IMR-90 (cell line): ENCODE measurements at regions not wholly inside any gene's neighbourhood (a gene's known extent, or its start where the extent isn't known, plus 50 kb on each side); places are given as distances from the start of the nearest gene placed in this dataset.

ENCODE experiments used
- ATAC-seq: fragments of 200-7000 bp; cut with Tn5 transposase; 2 replicates; pipeline ENCODE4 v1.9.1; 2020; ENCODE audit warnings: low read depth, mild to moderate bottlenecking, moderate library complexity
- BruUV-seq: library from RNA; stranded (reverse); fragments of 400-500 nt; replicated peaks from 2 replicates; lab custom pipeline; 2021; lab: Mats Ljungman, UMichigan
- CTCF ChIA-PET: fragments of 300-600 bp; formaldehyde crosslinking; extraction: SDS; loops from one replicate; lab custom pipeline; 2021; ENCODE audit warnings: antibody characterized with exemption; lab: Yijun Ruan, JAX
- POLR2A ChIA-PET: fragments of 300-600 bp; sonication (Branson Sonifier 250); formaldehyde crosslinking; loops from one replicate; lab custom pipeline; 2022; ENCODE audit warnings: antibody characterized with exemption; ENCODE audit not compliant: unreplicated experiment; lab: Charles Lee
- DNase-seq: peaks from one replicate; pipeline ENCODE4 v3.0.0; 2013
- H2AFZ ChIP-seq: replicated peaks from 2 replicates; pipeline ENCODE3; 2013; ENCODE audit warnings: low read length, mild to moderate bottlenecking; ENCODE audit not compliant: poor library complexity
- H2AK5ac ChIP-seq: 2 replicates; pipeline ENCODE4 v1.6.1; 2013; ENCODE audit warnings: low read depth, low read length, inconsistent platforms
- H2AK9ac ChIP-seq: replicated peaks from 2 replicates; pipeline ENCODE3; 2013; ENCODE audit warnings: mild to moderate bottlenecking, low read depth, low read length, moderate library complexity; ENCODE audit not compliant: poor library complexity
- H2BK120ac ChIP-seq: 2 replicates; pipeline ENCODE4 v1.6.1; 2013; ENCODE audit warnings: low read depth, low read length, inconsistent platforms
- H2BK15ac ChIP-seq: 3 replicates; pipeline ENCODE4 v1.6.1; 2013; ENCODE audit warnings: low read depth, low read length, inconsistent platforms
- H2BK20ac ChIP-seq: 2 replicates; pipeline ENCODE4 v1.6.1; 2013; ENCODE audit warnings: low read depth, mild to moderate bottlenecking, inconsistent platforms, low read length, moderate library complexity
- H2BK5ac ChIP-seq: 2 replicates; pipeline ENCODE4 v1.6.1; 2013; ENCODE audit warnings: mild to moderate bottlenecking, low read depth, low read length, inconsistent platforms; ENCODE audit not compliant: poor library complexity, severe bottlenecking
- H3K14ac ChIP-seq: replicated peaks from 2 replicates; pipeline ENCODE4 v1.6.1; 2013; ENCODE audit warnings: low read depth, low read length, inconsistent platforms
- H3K18ac ChIP-seq: 2 replicates; pipeline ENCODE4 v1.6.1; 2013; ENCODE audit warnings: low read depth, low read length, control low read depth
- H3K23ac ChIP-seq: 2 replicates; pipeline ENCODE4 v1.6.1; 2013; ENCODE audit warnings: low read depth, low read length, inconsistent platforms
- H3K27ac ChIP-seq: 2 replicates; pipeline ENCODE4 v1.5.1; 2013; ENCODE audit warnings: mild to moderate bottlenecking, control low read depth, low read length; ENCODE audit not compliant: insufficient read depth
- H3K27me3 ChIP-seq: 2 replicates; pipeline ENCODE4 v1.6.1; 2013; ENCODE audit warnings: low read length; ENCODE audit not compliant: control insufficient read depth, insufficient read depth
- H3K36me3 ChIP-seq: 2 replicates; pipeline ENCODE4 v1.6.1; 2013; ENCODE audit warnings: low read length, mixed read lengths; ENCODE audit not compliant: control insufficient read depth, insufficient read depth
- H3K4ac ChIP-seq: 2 replicates; pipeline ENCODE4 v1.6.1; 2013; ENCODE audit warnings: low read depth, low read length, inconsistent platforms
- H3K4me1 ChIP-seq: 2 replicates; pipeline ENCODE4 v1.6.1; 2013; ENCODE audit warnings: low read length, mixed read lengths; ENCODE audit not compliant: control insufficient read depth, insufficient read depth
- H3K4me2 ChIP-seq: 2 replicates; pipeline ENCODE4 v1.6.1; 2013; ENCODE audit warnings: low read depth, mild to moderate bottlenecking, control low read depth, low read length, moderate library complexity
- H3K4me3 ChIP-seq: 2 replicates; pipeline ENCODE4 v1.5.1; 2013; ENCODE audit warnings: low read depth, mild to moderate bottlenecking, control low read depth, low read length, moderate library complexity; ENCODE audit not compliant: insufficient read depth
- H3K56ac ChIP-seq: 2 replicates; pipeline ENCODE4 v1.6.1; 2013; ENCODE audit warnings: low read length, inconsistent platforms; ENCODE audit not compliant: insufficient read depth; ENCODE audit errors: extremely low read depth
- H3K79me1 ChIP-seq, 2 experiments: 2 replicates each; pipeline ENCODE4 v1.6.1; 2013; ENCODE audit warnings: low read length in 2 of 2, inconsistent platforms in 1 of 2, low read depth in 1 of 2
- H3K9ac ChIP-seq: 2 replicates; pipeline ENCODE4 v1.6.1; 2013; ENCODE audit warnings: low read depth, low read length, control low read depth
- H3K9me1 ChIP-seq: 2 replicates; pipeline ENCODE4 v1.6.1; 2013; ENCODE audit warnings: low read length, inconsistent platforms; ENCODE audit not compliant: insufficient read depth
- H3K9me3 ChIP-seq: 2 replicates; pipeline ENCODE4 v1.6.1; 2013; ENCODE audit warnings: low read length; ENCODE audit not compliant: control insufficient read depth, insufficient read depth
- H4K20me1 ChIP-seq: 2 replicates; pipeline ENCODE4 v1.6.1; 2013; ENCODE audit warnings: low read length, inconsistent platforms; ENCODE audit not compliant: insufficient read depth
- H4K5ac ChIP-seq: 2 replicates; pipeline ENCODE4 v1.6.1; 2013; ENCODE audit warnings: mild to moderate bottlenecking, low read depth, low read length, control low read depth
- H4K8ac ChIP-seq, 2 experiments: 2 replicates each; pipeline ENCODE4 v1.6.1; 2013; ENCODE audit warnings: low read depth in 2 of 2, low read length in 2 of 2, control low read depth in 1 of 2, inconsistent platforms in 1 of 2
- H4K91ac ChIP-seq: 2 replicates; pipeline ENCODE4 v1.6.1; 2013; ENCODE audit warnings: low read depth, low read length, inconsistent platforms; ENCODE audit not compliant: insufficient read depth
- RAD21 ChIP-seq: IDR thresholded peaks from 2 replicates; pipeline ENCODE4 v1.6.1; 2012; ENCODE audit warnings: low read length, improper control_type of control experiment
- WGBS, 2 experiments: methylation state at CpG; one replicate each; pipeline versions ENCODE4 v1.1.5 to v1.1.7; 2013; ENCODE audit warnings: missing lambda C conversion rate in 2 of 2; ENCODE audit not compliant: insufficient read length in 1 of 2; ENCODE audit errors: extremely low coverage in 2 of 2; 5-methylcytosine and 5-hydroxymethylcytosine counted together
- dilution Hi-C: fragments of 300-500 bp; cut with HindIII; formaldehyde crosslinking; loops from one replicate; pipeline ENCODE4 v1.14.3; 2018; ENCODE audit warnings: low sequenced_read_pairs; ENCODE audit not compliant: unreplicated experiment
- in situ Hi-C: fragments of 300-500 bp; cut with MboI; formaldehyde crosslinking; loops from 3 replicates; pipeline ENCODE4 v1.14.3; 2019; ENCODE audit warnings: low sequenced_read_pairs, inconsistent platforms, mixed read lengths
- intact Hi-C: fragments of 100-400 bp; cut with micrococcal nuclease; formaldehyde crosslinking; loops from 2 replicates; pipeline ENCODE4 v1.10.0; 2022
- TF ChIP-seq, protein P1 (sequence below): fragments of 150-350 bp; IDR thresholded peaks from 2 replicates; pipeline ENCODE4 v1.6.1; 2016; ENCODE audit warnings: low read depth, mild to moderate bottlenecking, low read length, moderate library complexity, borderline replicate concordance

DNA sequence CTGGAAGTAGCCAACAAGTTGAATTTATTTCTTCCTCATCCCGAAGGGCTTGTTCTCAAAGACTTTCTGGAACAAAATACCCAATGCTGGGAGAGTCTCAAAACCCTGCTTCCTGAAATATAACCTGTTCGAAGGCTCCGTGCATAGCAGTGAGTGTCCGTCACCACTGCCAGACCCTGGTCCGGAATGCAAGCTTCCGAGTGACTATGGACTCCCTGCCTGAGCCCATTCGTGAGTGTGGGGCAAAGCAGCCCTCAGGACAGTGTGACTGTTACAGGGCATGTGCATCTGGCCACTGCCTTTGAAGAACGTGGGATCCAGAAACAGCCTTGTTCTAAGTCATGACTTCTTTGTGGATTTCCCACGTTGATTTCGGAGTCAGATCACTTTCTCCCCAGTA is 214.5 kb upstream of the IGF1R start:
- H3K9me1 ChIP-seq: no peaks in the 10 kb centered on the region
- H3K4me3 ChIP-seq: no peak overlapping the region
- no peak overlapping the region for H4K5ac ChIP-seq
- H3K18ac ChIP-seq: no peak overlapping the region
- no TSS peak for BruUV-seq
- H4K91ac ChIP-seq: no peak overlapping the region
- no peak overlapping the region for H2BK20ac ChIP-seq
- H4K20me1 ChIP-seq: no peaks in the 10 kb centered on the region
- H2BK120ac ChIP-seq: no peak overlapping the region
- no peaks in the 10 kb centered on the region for H3K4me1 ChIP-seq
- H2AK9ac ChIP-seq: no peak overlapping the region
- intact Hi-C loops: no loop called here
- ChIA-PET POLR2A (no interaction called here), CTCF (interaction anchor here (1.1 kb wide), 1 partner anchor 9 kb away, joined by 3 read pairs; no protein-coding TSS in a partner anchor)
- no peak overlapping the region for H2BK15ac ChIP-seq
- no peak overlapping the region for H3K9ac ChIP-seq
- TF ChIP-seq, protein P1, sequence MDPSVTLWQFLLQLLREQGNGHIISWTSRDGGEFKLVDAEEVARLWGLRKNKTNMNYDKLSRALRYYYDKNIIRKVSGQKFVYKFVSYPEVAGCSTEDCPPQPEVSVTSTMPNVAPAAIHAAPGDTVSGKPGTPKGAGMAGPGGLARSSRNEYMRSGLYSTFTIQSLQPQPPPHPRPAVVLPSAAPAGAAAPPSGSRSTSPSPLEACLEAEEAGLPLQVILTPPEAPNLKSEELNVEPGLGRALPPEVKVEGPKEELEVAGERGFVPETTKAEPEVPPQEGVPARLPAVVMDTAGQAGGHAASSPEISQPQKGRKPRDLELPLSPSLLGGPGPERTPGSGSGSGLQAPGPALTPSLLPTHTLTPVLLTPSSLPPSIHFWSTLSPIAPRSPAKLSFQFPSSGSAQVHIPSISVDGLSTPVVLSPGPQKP: no peak
- no peak for TF ChIP-seq RAD21
- no peaks in the 10 kb centered on the region for H3K79me1 ChIP-seq
- no peak overlapping the region for H3K27ac ChIP-seq
- no peaks in the 10 kb centered on the region for H3K36me3 ChIP-seq
- H2AK5ac ChIP-seq: no peak overlapping the region
- H3K4ac ChIP-seq: no peak overlapping the region
- H2AFZ ChIP-seq: no peak overlapping the region
- no peak overlapping the region for H3K14ac ChIP-seq
- in situ Hi-C loops: loop anchor here (25.0 kb wide), 1 partner anchor 778 kb away; no protein-coding TSS in a partner anchor
- 83% methylated on average over 4 of the region's 10 CpGs; no CpG with 5 or more reads in 1 of the 2 experiments for WGBS, 2 experiments
- H3K23ac ChIP-seq: no peak overlapping the region
- ATAC-seq: no peak
- no peak for DNase-seq
- no peak overlapping the region for H4K8ac ChIP-seq
- H3K4me2 ChIP-seq: no peak overlapping the region
- H2BK5ac ChIP-seq: no peak overlapping the region
- H3K27me3 ChIP-seq: peaks cover 4% of the 10 kb centered on the region; the same call in 1 of the 2 replicates
- no peak overlapping the region for H3K56ac ChIP-seq
- dilution Hi-C loops: no loop called here
- no peaks in the 10 kb centered on the region for H3K9me3 ChIP-seq
